GM21786 (cell line): ENCODE measurements at regions not wholly inside any gene's neighbourhood (a gene's known extent, or its start where the extent isn't known, plus 50 kb on each side); places are given as distances from the start of the nearest gene placed in this dataset.
"Not testable (repeated sequence)": the region's sequence is repeated elsewhere in the genome, so short reads cannot be mapped to it uniquely, and the experiment has no call there.

Source experiments
- ATAC-seq: cut with Tn5 transposase; IDR thresholded peaks from one replicate; pipeline ENCODE4 v1.9.1; 2021; ENCODE audit not compliant: unreplicated experiment

GRCh38 chr20:29296256-29297230, 1960.9 kb upstream of the DEFB115 start:
- ATAC-seq, result no peak

GRCh38 chr20:29297411-29298270, 1959.8 kb upstream of the DEFB115 start:
- ATAC-seq, result no peak

- no peak for ATAC-seq
These were observed 1959.2 kb upstream of the DEFB115 start for GRCh38 chr20:29298271-29298590.

GRCh38 chr20:29298759-29299613, 1958.5 kb upstream of the DEFB115 start:
- no peak for ATAC-seq

GRCh38 chr20:29299811-29300578, 1957.5 kb upstream of the DEFB115 start:
- ATAC-seq, result no peak

GRCh38 chr20:29300579-29301551, 1956.6 kb upstream of the DEFB115 start:
- no peak for ATAC-seq

- no peak for ATAC-seq
These were observed 1955.7 kb upstream of the DEFB115 start for GRCh38 chr20:29301624-29302259.

- no peak for ATAC-seq
These were observed 1954.4 kb upstream of the DEFB115 start for GRCh38 chr20:29302979-29303644.

- ATAC-seq, result no peak
These were observed 1950.9 kb upstream of the DEFB115 start for GRCh38 chr20:29306390-29307072.

- ATAC-seq, result not testable (repeated sequence)
These were observed 1950.0 kb upstream of the DEFB115 start for GRCh38 chr20:29307484-29307883.

GRCh38 chr20:29308956-29309355, 1948.5 kb upstream of the DEFB115 start:
- ATAC-seq, result not testable (repeated sequence)

- not testable (repeated sequence) for ATAC-seq
These were observed 1948.0 kb upstream of the DEFB115 start for GRCh38 chr20:29309481-29309880.

- ATAC-seq, result not testable (repeated sequence)
These were observed 1946.4 kb upstream of the DEFB115 start for GRCh38 chr20:29311046-29311445.

- ATAC-seq, result not testable (repeated sequence)
These were observed 1944.8 kb upstream of the DEFB115 start for GRCh38 chr20:29312679-29313078.

- ATAC-seq, result no peak
These were observed 1944.0 kb upstream of the DEFB115 start for GRCh38 chr20:29313481-29313880.

GRCh38 chr20:29314294-29314693, 1943.2 kb upstream of the DEFB115 start:
- no peak for ATAC-seq

GRCh38 chr20:29318871-29319461, 1938.5 kb upstream of the DEFB115 start:
- ATAC-seq, result no peak
